ENCODE measurements at regions not wholly inside any gene's neighbourhood (a gene's known extent, or its start where the extent isn't known, plus 50 kb on each side); places are given as distances from the start of the nearest gene placed in this dataset.

- no peak overlapping the region for H3K4me3 ChIP-seq (ENCODE audit: low read depth, low read length)
- no peaks in the 10 kb centered on the region for H3K36me3 ChIP-seq (ENCODE audit: control insufficient read depth, insufficient read depth, low read length)
- TF ChIP-seq CTCF (IDR thresholded peaks at IDR 0.05; ENCODE audit: insufficient read depth, low read length, poor library complexity, severe bottlenecking) = no peak
- no peak for DNase-seq (ENCODE audit: low read depth)
- H3K27me3 ChIP-seq (ENCODE audit: control insufficient read depth, insufficient read depth, low read length) = no peaks in the 10 kb centered on the region
Measured at GRCh38 chr10:131503992-131504391, 192.5 kb upstream of the TCERG1L start.

- no peak for DNase-seq (ENCODE audit: low read depth)
- Histone ChIP-seq H3K27me3 (ENCODE audit: control insufficient read depth, insufficient read depth, low read length) (no peaks in the 10 kb centered on the region), H3K36me3 (ENCODE audit: control insufficient read depth, insufficient read depth, low read length) (no peaks in the 10 kb centered on the region), H3K4me3 (ENCODE audit: low read depth, low read length) (no peak overlapping the region)
- TF ChIP-seq CTCF (IDR thresholded peaks at IDR 0.05; ENCODE audit: insufficient read depth, low read length, poor library complexity, severe bottlenecking) = no peak
Measured at GRCh38 chr10:131511391-131511790, 199.9 kb upstream of the TCERG1L start.

- no peaks in the 10 kb centered on the region for H3K36me3 ChIP-seq (ENCODE audit: control insufficient read depth, insufficient read depth, low read length)
- DNase-seq (ENCODE audit: low read depth) = no peak
- no peak for TF ChIP-seq CTCF (IDR thresholded peaks at IDR 0.05; ENCODE audit: insufficient read depth, low read length, poor library complexity, severe bottlenecking)
Measured at GRCh38 chr10:131512852-131513251, 201.3 kb upstream of the TCERG1L start.

GRCh38 chr10:131513445-131513844, 201.9 kb upstream of the TCERG1L start:
- TF ChIP-seq CTCF (IDR thresholded peaks at IDR 0.05; ENCODE audit: insufficient read depth, low read length, poor library complexity, severe bottlenecking) = no peak
- H3K4me3 ChIP-seq (ENCODE audit: low read depth, low read length) = no peak overlapping the region
- H3K36me3 ChIP-seq (ENCODE audit: control insufficient read depth, insufficient read depth, low read length) = no peaks in the 10 kb centered on the region
- DNase-seq (ENCODE audit: low read depth) = no peak
- H3K27me3 ChIP-seq (ENCODE audit: control insufficient read depth, insufficient read depth, low read length) = no peaks in the 10 kb centered on the region

More at GRCh38 chr10:131512852-131513251, 201.3 kb upstream of the TCERG1L start:
- Histone ChIP-seq H3K27me3 (ENCODE audit: control insufficient read depth, insufficient read depth, low read length) (no peaks in the 10 kb centered on the region), H3K4me3 (ENCODE audit: low read depth, low read length) (no peak overlapping the region)

GRCh38 chr10:131513901-131514300, 202.4 kb upstream of the TCERG1L start:
- H3K4me3 ChIP-seq (ENCODE audit: low read depth, low read length) = no peak overlapping the region
- DNase-seq (ENCODE audit: low read depth) = no peak
- TF ChIP-seq CTCF (IDR thresholded peaks at IDR 0.05; ENCODE audit: insufficient read depth, low read length, poor library complexity, severe bottlenecking) = no peak

GRCh38 chr10:131514454-131514853, 202.9 kb upstream of the TCERG1L start:
- TF ChIP-seq CTCF (IDR thresholded peaks at IDR 0.05; ENCODE audit: insufficient read depth, low read length, poor library complexity, severe bottlenecking) = no peak
- no peak overlapping the region for H3K4me3 ChIP-seq (ENCODE audit: low read depth, low read length)
- peak; percentile 42 for DNase-seq (ENCODE audit: low read depth)
- no peaks in the 10 kb centered on the region for H3K36me3 ChIP-seq (ENCODE audit: control insufficient read depth, insufficient read depth, low read length)
- H3K27me3 ChIP-seq (ENCODE audit: control insufficient read depth, insufficient read depth, low read length) = no peaks in the 10 kb centered on the region

More at GRCh38 chr10:131513901-131514300, 202.4 kb upstream of the TCERG1L start:
- no peaks in the 10 kb centered on the region for H3K36me3 ChIP-seq (ENCODE audit: control insufficient read depth, insufficient read depth, low read length)
- no peaks in the 10 kb centered on the region for H3K27me3 ChIP-seq (ENCODE audit: control insufficient read depth, insufficient read depth, low read length)

Measured in kidney epithelial cell (primary cell).